ENCODE measurements at regions not wholly inside any gene's neighbourhood (a gene's known extent, or its start where the extent isn't known, plus 50 kb on each side); places are given as distances from the start of the nearest gene placed in this dataset.
A peak's percentile ranks its signal among the peaks of the same experiment; 100 is the strongest.

GRCh38 chr1:208475449-208475848 is 231.3 kb upstream of the PLXNA2 start:
- peaks cover 14% of the 10 kb centered on the region for H3K4me1 Mint-ChIP-seq (ENCODE audit: low read depth, unreplicated experiment)
- H3K27ac ChIP-seq (ENCODE audit: low read depth, low read length): no peak overlapping the region
- no peaks in the 10 kb centered on the region for H3K4me1 ChIP-seq (ENCODE audit: insufficient read depth, low read length)
- no peaks in the 10 kb centered on the region for H3K36me3 ChIP-seq (ENCODE audit: insufficient read depth, low read length)
- no peak overlapping the region for H3K4me3 ChIP-seq (ENCODE audit: insufficient read depth, low read depth, low read length)
- no peaks in the 10 kb centered on the region for H3K9me3 ChIP-seq (ENCODE audit: insufficient read depth, low read depth, low read length)
- DNase-seq (ENCODE audit: low read depth) (peak; percentile 3), FAIRE-seq (no peak)
- peaks cover 9% of the 10 kb centered on the region for H3K27me3 Mint-ChIP-seq (ENCODE audit: low read depth, unreplicated experiment)
- no peaks in the 10 kb centered on the region for H3K9me3 Mint-ChIP-seq (ENCODE audit: unreplicated experiment)
- H3K27ac Mint-ChIP-seq (ENCODE audit: unreplicated experiment): no peak overlapping the region
- no peaks in the 10 kb centered on the region for H4K20me1 ChIP-seq (ENCODE audit: insufficient read depth, low read length)
- H3K79me2 ChIP-seq (ENCODE audit: insufficient read depth, low read length): no peaks in the 10 kb centered on the region
- no peak overlapping the region for H3K4me3 Mint-ChIP-seq (ENCODE audit: unreplicated experiment)
- H3K4me2 ChIP-seq (ENCODE audit: low read length): no peak overlapping the region
- no peak overlapping the region for H2AFZ ChIP-seq (ENCODE audit: low read depth, low read length)
- H3K36me3 Mint-ChIP-seq (ENCODE audit: low read depth, unreplicated experiment): no peaks in the 10 kb centered on the region
- H3K27me3 ChIP-seq (ENCODE audit: insufficient read depth, low read length): no peaks in the 10 kb centered on the region
- TF ChIP-seq, protein P1, sequence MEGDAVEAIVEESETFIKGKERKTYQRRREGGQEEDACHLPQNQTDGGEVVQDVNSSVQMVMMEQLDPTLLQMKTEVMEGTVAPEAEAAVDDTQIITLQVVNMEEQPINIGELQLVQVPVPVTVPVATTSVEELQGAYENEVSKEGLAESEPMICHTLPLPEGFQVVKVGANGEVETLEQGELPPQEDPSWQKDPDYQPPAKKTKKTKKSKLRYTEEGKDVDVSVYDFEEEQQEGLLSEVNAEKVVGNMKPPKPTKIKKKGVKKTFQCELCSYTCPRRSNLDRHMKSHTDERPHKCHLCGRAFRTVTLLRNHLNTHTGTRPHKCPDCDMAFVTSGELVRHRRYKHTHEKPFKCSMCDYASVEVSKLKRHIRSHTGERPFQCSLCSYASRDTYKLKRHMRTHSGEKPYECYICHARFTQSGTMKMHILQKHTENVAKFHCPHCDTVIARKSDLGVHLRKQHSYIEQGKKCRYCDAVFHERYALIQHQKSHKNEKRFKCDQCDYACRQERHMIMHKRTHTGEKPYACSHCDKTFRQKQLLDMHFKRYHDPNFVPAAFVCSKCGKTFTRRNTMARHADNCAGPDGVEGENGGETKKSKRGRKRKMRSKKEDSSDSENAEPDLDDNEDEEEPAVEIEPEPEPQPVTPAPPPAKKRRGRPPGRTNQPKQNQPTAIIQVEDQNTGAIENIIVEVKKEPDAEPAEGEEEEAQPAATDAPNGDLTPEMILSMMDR (IDR thresholded peaks at IDR 0.05; ENCODE audit: insufficient read depth, low read depth, low read length): no peak
- no peak for TF ChIP-seq EZH2 (IDR thresholded peaks at IDR 0.05; ENCODE audit: insufficient read depth, low read length)
- H3K9ac ChIP-seq (ENCODE audit: low read length): no peak overlapping the region

- no peaks in the 10 kb centered on the region for H3K27me3 ChIP-seq (ENCODE audit: insufficient read depth, low read length)
- peaks cover 14% of the 10 kb centered on the region for H3K4me1 Mint-ChIP-seq (ENCODE audit: low read depth, unreplicated experiment)
- H3K27ac ChIP-seq (ENCODE audit: low read depth, low read length): no peak overlapping the region
- H3K9me3 Mint-ChIP-seq (ENCODE audit: unreplicated experiment): no peaks in the 10 kb centered on the region
- no peak overlapping the region for H3K4me2 ChIP-seq (ENCODE audit: low read length)
- no peaks in the 10 kb centered on the region for H3K9me3 ChIP-seq (ENCODE audit: insufficient read depth, low read depth, low read length)
- H4K20me1 ChIP-seq (ENCODE audit: insufficient read depth, low read length): no peaks in the 10 kb centered on the region
- H3K79me2 ChIP-seq (ENCODE audit: insufficient read depth, low read length): no peaks in the 10 kb centered on the region
- H3K9ac ChIP-seq (ENCODE audit: low read length): no peak overlapping the region
- no peak overlapping the region for H2AFZ ChIP-seq (ENCODE audit: low read depth, low read length)
- FAIRE-seq: no peak
- H3K27ac Mint-ChIP-seq (ENCODE audit: unreplicated experiment): no peak overlapping the region
- H3K36me3 Mint-ChIP-seq (ENCODE audit: low read depth, unreplicated experiment): no peaks in the 10 kb centered on the region
- no peak for DNase-seq (ENCODE audit: low read depth)
- no peaks in the 10 kb centered on the region for H3K4me1 ChIP-seq (ENCODE audit: insufficient read depth, low read length)
- H3K27me3 Mint-ChIP-seq (ENCODE audit: low read depth, unreplicated experiment): peaks cover 9% of the 10 kb centered on the region
- H3K4me3 ChIP-seq (ENCODE audit: insufficient read depth, low read depth, low read length): no peak overlapping the region
- no peak for TF ChIP-seq EZH2 (IDR thresholded peaks at IDR 0.05; ENCODE audit: insufficient read depth, low read length)
- TF ChIP-seq, protein P1 (IDR thresholded peaks at IDR 0.05; ENCODE audit: insufficient read depth, low read depth, low read length): no peak
- no peaks in the 10 kb centered on the region for H3K36me3 ChIP-seq (ENCODE audit: insufficient read depth, low read length)
- H3K4me3 Mint-ChIP-seq (ENCODE audit: unreplicated experiment): no peak overlapping the region
Observed at GRCh38 chr1:208475951-208476845, 232.0 kb upstream of the PLXNA2 start.

DNA sequence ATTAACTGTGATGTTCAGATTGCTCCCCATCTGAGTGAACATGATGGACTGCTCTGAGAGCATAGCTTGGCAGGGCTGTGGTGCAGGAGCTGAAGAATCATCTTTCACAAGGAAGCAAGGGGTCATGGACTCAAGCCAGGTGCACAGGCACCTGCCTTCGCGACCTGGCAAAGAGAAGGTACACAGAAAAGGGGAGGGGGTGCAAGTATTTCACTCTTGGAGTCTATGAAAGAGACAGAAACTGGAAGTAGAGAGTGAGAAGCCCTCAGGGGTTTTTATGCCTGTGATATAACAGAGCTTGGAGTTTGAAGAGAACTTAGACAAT is 232.6 kb upstream of the PLXNA2 start:
- no peaks in the 10 kb centered on the region for H3K4me1 ChIP-seq (ENCODE audit: insufficient read depth, low read length)
- no peaks in the 10 kb centered on the region for H4K20me1 ChIP-seq (ENCODE audit: insufficient read depth, low read length)
- no peaks in the 10 kb centered on the region for H3K9me3 ChIP-seq (ENCODE audit: insufficient read depth, low read depth, low read length)
- no peak overlapping the region for H3K4me2 ChIP-seq (ENCODE audit: low read length)
- no peaks in the 10 kb centered on the region for H3K36me3 Mint-ChIP-seq (ENCODE audit: low read depth, unreplicated experiment)
- peaks cover 14% of the 10 kb centered on the region for H3K4me1 Mint-ChIP-seq (ENCODE audit: low read depth, unreplicated experiment)
- FAIRE-seq: no peak
- no peak overlapping the region for H3K27ac ChIP-seq (ENCODE audit: low read depth, low read length)
- no peak overlapping the region for H3K27ac Mint-ChIP-seq (ENCODE audit: unreplicated experiment)
- H3K27me3 ChIP-seq (ENCODE audit: insufficient read depth, low read length): no peaks in the 10 kb centered on the region
- no peak overlapping the region for H3K4me3 Mint-ChIP-seq (ENCODE audit: unreplicated experiment)
- H2AFZ ChIP-seq (ENCODE audit: low read depth, low read length): no peak overlapping the region
- H3K36me3 ChIP-seq (ENCODE audit: insufficient read depth, low read length): no peaks in the 10 kb centered on the region
- DNase-seq (ENCODE audit: low read depth): no peak
- no peak overlapping the region for H3K9ac ChIP-seq (ENCODE audit: low read length)
- no peaks in the 10 kb centered on the region for H3K79me2 ChIP-seq (ENCODE audit: insufficient read depth, low read length)
- no peak for TF ChIP-seq EZH2 (IDR thresholded peaks at IDR 0.05; ENCODE audit: insufficient read depth, low read length)
- TF ChIP-seq, protein P1 (IDR thresholded peaks at IDR 0.05; ENCODE audit: insufficient read depth, low read depth, low read length): no peak
- no peak overlapping the region for H3K4me3 ChIP-seq (ENCODE audit: insufficient read depth, low read depth, low read length)
- H3K9me3 Mint-ChIP-seq (ENCODE audit: unreplicated experiment): no peaks in the 10 kb centered on the region
- peaks cover 9% of the 10 kb centered on the region for H3K27me3 Mint-ChIP-seq (ENCODE audit: low read depth, unreplicated experiment)
